CD8-positive, alpha-beta memory T cell (primary cell): ENCODE measurements at regions not wholly inside any gene's neighbourhood (a gene's known extent, or its start where the extent isn't known, plus 50 kb on each side); places are given as distances from the start of the nearest gene placed in this dataset.

Source experiments
- CTCF ChIA-PET: fragments of 350-600 bp; sonication (Branson Sonifier 250); formaldehyde crosslinking; loops from one replicate; lab custom pipeline; 2021; ENCODE audit warnings: antibody characterized with exemption; lab: Charles Lee
- POLR2A ChIA-PET: fragments of 350-600 bp; sonication (Branson Sonifier 250); formaldehyde crosslinking; loops from one replicate; lab custom pipeline; 2021; ENCODE audit warnings: antibody characterized with exemption; lab: Charles Lee
- DNase-seq, 5 donors: peaks; one replicate each; pipeline versions ENCODE4 v3.0.0 to v3.0.0-alpha.2; 2020 to 2022; ENCODE audit warnings: mixed read lengths in 1 of 5
- H3K27ac ChIP-seq: one replicate; pipeline ENCODE4 v1.7.0; 2013; ENCODE audit warnings: low read depth, mild to moderate bottlenecking, low read length, moderate library complexity
- H3K27me3 ChIP-seq: 2 replicates; pipeline ENCODE4 v1.7.0; 2013; ENCODE audit warnings: low read length, mild to moderate bottlenecking; ENCODE audit not compliant: insufficient read depth, poor library complexity, severe bottlenecking
- H3K36me3 ChIP-seq: 2 replicates; pipeline ENCODE4 v1.7.0; 2013; ENCODE audit warnings: mild to moderate bottlenecking, low read length, moderate library complexity; ENCODE audit not compliant: insufficient read depth
- H3K4me1 ChIP-seq: 2 replicates; pipeline ENCODE4 v1.7.0; 2013; ENCODE audit warnings: mild to moderate bottlenecking, low read length, moderate library complexity; ENCODE audit not compliant: insufficient read depth
- H3K4me3 ChIP-seq: 2 replicates; pipeline ENCODE4 v1.7.0; 2013; ENCODE audit warnings: mild to moderate bottlenecking, low read length
- H3K9me3 ChIP-seq: 2 replicates; pipeline ENCODE4 v1.7.0; 2013; ENCODE audit warnings: mild to moderate bottlenecking, low read length
- H3K27ac Mint-ChIP-seq, 8 donors: one replicate each; pipeline ENCODE4 v1.8.0; 2020 to 2021; ENCODE audit warnings: mixed read lengths in 8 of 8, mild to moderate bottlenecking in 6 of 8, inconsistent platforms in 3 of 8, moderate library complexity in 3 of 8
- H3K27me3 Mint-ChIP-seq, 2 donors: one replicate each; pipeline ENCODE4 v1.8.0; 2020 to 2021; ENCODE audit warnings: mixed read lengths in 2 of 2, mild to moderate bottlenecking in 1 of 2, moderate library complexity in 1 of 2
- H3K36me3 Mint-ChIP-seq, 3 donors: one replicate each; pipeline ENCODE4 v1.8.0; 2020 to 2021; ENCODE audit warnings: mixed read lengths in 3 of 3, inconsistent platforms in 1 of 3, mild to moderate bottlenecking in 1 of 3
- H3K4me1 Mint-ChIP-seq, 3 donors: one replicate each; pipeline ENCODE4 v1.8.0; 2020 to 2021; ENCODE audit warnings: mixed read lengths in 3 of 3, inconsistent platforms in 1 of 3, mild to moderate bottlenecking in 1 of 3
- H3K4me3 Mint-ChIP-seq, 7 donors: one replicate each; pipeline ENCODE4 v1.8.0; 2020 to 2021; ENCODE audit warnings: mixed read lengths in 7 of 7, mild to moderate bottlenecking in 6 of 7, moderate library complexity in 4 of 7, inconsistent platforms in 2 of 7
- H3K9me3 Mint-ChIP-seq, 5 donors: one replicate each; pipeline ENCODE4 v1.8.0; 2020 to 2022; ENCODE audit warnings: mixed read lengths in 5 of 5, mild to moderate bottlenecking in 3 of 5, moderate library complexity in 2 of 5, inconsistent platforms in 1 of 5

GRCh38 chr2:60267122-60267521, 286.3 kb downstream of the BCL11A start:
- ChIA-PET POLR2A (no interaction called here), CTCF (no interaction called here)
- Mint-ChIP-seq H3K4me1 (no peaks in the 10 kb centered on the region), H3K27ac (no peak overlapping the region), H3K27me3 (peaks cover 0 to 2% of the 10 kb centered on the region in 2 donors), H3K4me3 (no peak overlapping the region), H3K36me3 (no peaks in the 10 kb centered on the region), H3K9me3 (peaks cover 0 to 9% (median 0%) of the 10 kb centered on the region in 5 donors)
- Histone ChIP-seq H3K36me3 (no peaks in the 10 kb centered on the region), H3K9me3 (no peaks in the 10 kb centered on the region), H3K4me1 (no peaks in the 10 kb centered on the region), H3K4me3 (no peak overlapping the region), H3K27ac (no peak overlapping the region), H3K27me3 (no peaks in the 10 kb centered on the region)
- no peak for DNase-seq

GRCh38 chr2:60262178-60262577, 291.3 kb downstream of the BCL11A start:
- no peak overlapping the region for H3K4me3 ChIP-seq
- H3K27ac ChIP-seq = no peak overlapping the region
- H3K4me1 ChIP-seq = no peaks in the 10 kb centered on the region
- no peaks in the 10 kb centered on the region for H3K36me3 Mint-ChIP-seq
- H3K4me1 Mint-ChIP-seq = no peaks in the 10 kb centered on the region
- H3K27me3 ChIP-seq = no peaks in the 10 kb centered on the region
- CTCF ChIA-PET = no interaction called here
- no peak for DNase-seq
- no peaks in the 10 kb centered on the region for H3K36me3 ChIP-seq
- H3K27ac Mint-ChIP-seq = no peak overlapping the region
- POLR2A ChIA-PET = no interaction called here
- peaks cover 0 to 9% (median 0%) of the 10 kb centered on the region in 5 donors for H3K9me3 Mint-ChIP-seq
- H3K9me3 ChIP-seq = no peaks in the 10 kb centered on the region
- peaks cover 0 to 4% of the 10 kb centered on the region in 2 donors for H3K27me3 Mint-ChIP-seq
- no peak overlapping the region for H3K4me3 Mint-ChIP-seq

GRCh38 chr2:60260639-60261296, 292.7 kb downstream of the BCL11A start:
- no peaks in the 10 kb centered on the region for H3K4me1 ChIP-seq
- H3K9me3 ChIP-seq = no peaks in the 10 kb centered on the region
- Mint-ChIP-seq H3K4me3 (no peak overlapping the region), H3K36me3 (no peaks in the 10 kb centered on the region), H3K27me3 (peaks cover 0 to 4% of the 10 kb centered on the region in 2 donors), H3K27ac (no peak overlapping the region), H3K4me1 (no peaks in the 10 kb centered on the region), H3K9me3 (peaks cover 0 to 6% (median 0%) of the 10 kb centered on the region in 5 donors)
- CTCF ChIA-PET = no interaction called here
- no peaks in the 10 kb centered on the region for H3K36me3 ChIP-seq
- no peak for DNase-seq
- POLR2A ChIA-PET = no interaction called here
- H3K27me3 ChIP-seq = no peaks in the 10 kb centered on the region
- H3K4me3 ChIP-seq = no peak overlapping the region
- H3K27ac ChIP-seq = no peak overlapping the region

GRCh38 chr2:60259781-60260180, 293.7 kb downstream of the BCL11A start:
- H3K27ac ChIP-seq = no peak overlapping the region
- no peak overlapping the region for H3K4me3 ChIP-seq
- Mint-ChIP-seq H3K27me3 (peaks cover 0 to 5% of the 10 kb centered on the region in 2 donors), H3K4me1 (no peaks in the 10 kb centered on the region), H3K4me3 (no peak overlapping the region), H3K27ac (no peak overlapping the region), H3K36me3 (no peaks in the 10 kb centered on the region), H3K9me3 (peaks cover 0 to 6% (median 0%) of the 10 kb centered on the region in 5 donors)
- no peaks in the 10 kb centered on the region for H3K36me3 ChIP-seq
- no peak for DNase-seq
- ChIA-PET CTCF (no interaction called here), POLR2A (no interaction called here)
- H3K27me3 ChIP-seq = no peaks in the 10 kb centered on the region
- no peaks in the 10 kb centered on the region for H3K4me1 ChIP-seq
- H3K9me3 ChIP-seq = no peaks in the 10 kb centered on the region

- ChIA-PET CTCF (no interaction called here), POLR2A (no interaction called here)
- H3K4me3 ChIP-seq = no peak overlapping the region
- no peaks in the 10 kb centered on the region for H3K27me3 ChIP-seq
- DNase-seq = no peak
- Mint-ChIP-seq H3K9me3 (no peaks in the 10 kb centered on the region), H3K27me3 (peaks cover 0 to 1% of the 10 kb centered on the region in 2 donors), H3K4me1 (no peaks in the 10 kb centered on the region), H3K27ac (no peak overlapping the region), H3K36me3 (no peaks in the 10 kb centered on the region), H3K4me3 (no peak overlapping the region)
- H3K36me3 ChIP-seq = no peaks in the 10 kb centered on the region
- no peaks in the 10 kb centered on the region for H3K4me1 ChIP-seq
- H3K9me3 ChIP-seq = no peaks in the 10 kb centered on the region
- H3K27ac ChIP-seq = no peak overlapping the region
These were observed 300.8 kb downstream of the BCL11A start for GRCh38 chr2:60252581-60253150.

GRCh38 chr2:60251247-60251646, 302.2 kb downstream of the BCL11A start:
- no peaks in the 10 kb centered on the region for H3K4me1 ChIP-seq
- H3K36me3 Mint-ChIP-seq = no peaks in the 10 kb centered on the region
- H3K4me3 ChIP-seq = no peak overlapping the region
- no peak for DNase-seq
- H3K27ac ChIP-seq = no peak overlapping the region
- peaks cover 0 to 4% (median 0%) of the 10 kb centered on the region in 5 donors for H3K9me3 Mint-ChIP-seq
- no peak overlapping the region for H3K4me3 Mint-ChIP-seq
- no peaks in the 10 kb centered on the region for H3K27me3 ChIP-seq
- no peak overlapping the region for H3K27ac Mint-ChIP-seq
- no peaks in the 10 kb centered on the region for H3K36me3 ChIP-seq
- H3K4me1 Mint-ChIP-seq = no peaks in the 10 kb centered on the region
- H3K27me3 Mint-ChIP-seq = peaks cover 0 to 1% of the 10 kb centered on the region in 2 donors
- POLR2A ChIA-PET = no interaction called here
- no peaks in the 10 kb centered on the region for H3K9me3 ChIP-seq
- CTCF ChIA-PET = no interaction called here

GRCh38 chr2:60249879-60250278, 303.6 kb downstream of the BCL11A start:
- H3K36me3 Mint-ChIP-seq = no peaks in the 10 kb centered on the region

GRCh38 chr2:60247471-60247870, 306.0 kb downstream of the BCL11A start:
- Histone ChIP-seq H3K27me3 (no peaks in the 10 kb centered on the region), H3K36me3 (no peaks in the 10 kb centered on the region), H3K4me3 (no peak overlapping the region), H3K9me3 (no peaks in the 10 kb centered on the region), H3K27ac (no peak overlapping the region), H3K4me1 (no peaks in the 10 kb centered on the region)
- no peaks in the 10 kb centered on the region for H3K36me3 Mint-ChIP-seq
- H3K4me3 Mint-ChIP-seq = no peak overlapping the region
- CTCF ChIA-PET = no interaction called here
- no peak overlapping the region for H3K27ac Mint-ChIP-seq
- POLR2A ChIA-PET = no interaction called here
- no peaks in the 10 kb centered on the region for H3K4me1 Mint-ChIP-seq
- peaks cover 0 to 3% of the 10 kb centered on the region in 2 donors for H3K27me3 Mint-ChIP-seq
- peaks cover 0 to 9% (median 0%) of the 10 kb centered on the region in 5 donors for H3K9me3 Mint-ChIP-seq
- DNase-seq = no peak

More at GRCh38 chr2:60249879-60250278, 303.6 kb downstream of the BCL11A start:
- Histone ChIP-seq H3K27me3 (no peaks in the 10 kb centered on the region), H3K4me3 (no peak overlapping the region), H3K27ac (no peak overlapping the region), H3K9me3 (no peaks in the 10 kb centered on the region), H3K4me1 (no peaks in the 10 kb centered on the region), H3K36me3 (no peaks in the 10 kb centered on the region)
- Mint-ChIP-seq H3K4me3 (no peak overlapping the region), H3K27me3 (peaks cover 0 to 3% of the 10 kb centered on the region in 2 donors), H3K27ac (no peak overlapping the region), H3K4me1 (no peaks in the 10 kb centered on the region), H3K9me3 (peaks cover 0 to 4% (median 0%) of the 10 kb centered on the region in 5 donors)
- DNase-seq = no peak
- ChIA-PET POLR2A (no interaction called here), CTCF (no interaction called here)
